Neural cell (in vitro differentiated cells): ENCODE measurements at regions not wholly inside any gene's neighbourhood (a gene's known extent, or its start where the extent isn't known, plus 50 kb on each side); places are given as distances from the start of the nearest gene placed in this dataset.

Experiments
- CTCF ChIP-seq: fragments of 450-650 bp; IDR thresholded peaks from 2 replicates; pipeline ENCODE4 v1.5.1; 2014; ENCODE audit warnings: antibody characterized with exemption, mild to moderate bottlenecking, moderate library complexity; ENCODE audit not compliant: poor library complexity, severe bottlenecking
- REST ChIP-seq: IDR thresholded peaks from 2 replicates; pipeline ENCODE4 v1.6.1; 2012; ENCODE audit warnings: borderline replicate concordance

GRCh38 chr2:3940661-3941060 is 237.3 kb downstream of the DCDC2C start:
- TF ChIP-seq CTCF (no peak), REST (no peak)
